Keratinocyte (primary cell): ENCODE measurements at regions not wholly inside any gene's neighbourhood (a gene's known extent, or its start where the extent isn't known, plus 50 kb on each side); places are given as distances from the start of the nearest gene placed in this dataset.

Experiments
- DNase-seq: peaks from one replicate; pipeline ENCODE4 v3.0.0-alpha.2; 2011; ENCODE audit warnings: low read depth, missing footprints, low spot score
- FAIRE-seq: peaks from 2 replicates; lab custom pipeline; 2011; peaks lifted over from hg19 to GRCh38; lab: Jason Lieb, UNC
- H2AFZ ChIP-seq: 2 replicates; pipeline ENCODE4 v1.6.0; 2012; ENCODE audit warnings: low read length, control low read depth, inconsistent platforms; ENCODE audit not compliant: control insufficient read depth
- H3K27ac ChIP-seq: 2 replicates; pipeline ENCODE4 v1.5.1; 2011; ENCODE audit warnings: low read length; ENCODE audit not compliant: control insufficient read depth, insufficient read depth
- H3K27me3 ChIP-seq: 3 replicates; pipeline ENCODE4 v1.6.0; 2011; ENCODE audit warnings: low read length; ENCODE audit not compliant: control insufficient read depth, insufficient read depth; ENCODE audit errors: extremely low read depth
- H3K36me3 ChIP-seq, 2 experiments: 2 replicates in 1 of 2; 3 replicates in 1 of 2; pipeline ENCODE4 v1.5.1; 2011; ENCODE audit warnings: low read length in 2 of 2, mild to moderate bottlenecking in 1 of 2; ENCODE audit not compliant: control insufficient read depth in 2 of 2, insufficient read depth in 2 of 2; ENCODE audit errors: extremely low read depth in 1 of 2
- H3K4me1 ChIP-seq: 3 replicates; pipeline ENCODE4 v1.5.1; 2011; ENCODE audit warnings: low read length; ENCODE audit not compliant: control insufficient read depth, insufficient read depth; ENCODE audit errors: extremely low read depth
- H3K4me2 ChIP-seq: 3 replicates; pipeline ENCODE4 v1.6.0; 2011; ENCODE audit warnings: low read depth, low read length; ENCODE audit not compliant: control insufficient read depth, insufficient read depth; ENCODE audit errors: extremely low read depth
- H3K4me3 ChIP-seq, 3 experiments: fragments of 200-600 bp in 1 of 3; sonication (generic) in 1 of 3; 2 replicates in 2 of 3; 3 replicates in 1 of 3; pipeline ENCODE4 v1.5.1; 2011 to 2016; ENCODE audit warnings: low read length in 3 of 3, mild to moderate bottlenecking in 3 of 3, control low read depth in 2 of 3, inconsistent platforms in 1 of 3, low read depth in 1 of 3, mixed read lengths in 1 of 3, mixed run types in 1 of 3, moderate library complexity in 1 of 3; ENCODE audit not compliant: control insufficient read depth in 2 of 3, insufficient read depth in 2 of 3; ENCODE audit errors: extremely low read depth in 1 of 3
- H3K79me2 ChIP-seq: 2 replicates; pipeline ENCODE4 v1.6.0; 2012; ENCODE audit warnings: low read length; ENCODE audit not compliant: control insufficient read depth, insufficient read depth
- H3K9ac ChIP-seq: 3 replicates; pipeline ENCODE4 v1.6.0; 2011; ENCODE audit warnings: low read length; ENCODE audit not compliant: control insufficient read depth, insufficient read depth; ENCODE audit errors: extremely low read depth
- H3K9me1 ChIP-seq: 3 replicates; pipeline ENCODE4 v1.6.0; 2011; ENCODE audit warnings: low read length; ENCODE audit not compliant: control insufficient read depth, insufficient read depth; ENCODE audit errors: extremely low read depth
- H3K9me3 ChIP-seq: 2 replicates; pipeline ENCODE4 v1.5.1; 2012; ENCODE audit warnings: low read depth, low read length; ENCODE audit not compliant: control insufficient read depth
- H4K20me1 ChIP-seq: 3 replicates; pipeline ENCODE4 v1.6.0; 2011; ENCODE audit warnings: low read length; ENCODE audit not compliant: control insufficient read depth, insufficient read depth; ENCODE audit errors: extremely low read depth
- EZH2 ChIP-seq: IDR thresholded peaks from one replicate; pipeline ENCODE4 v1.6.1; 2012; ENCODE audit warnings: inconsistent platforms, mild to moderate bottlenecking, low read length, moderate library complexity
- dilution Hi-C: fragments of 300-500 bp; cut with MboI; formaldehyde crosslinking; loops from one replicate; pipeline ENCODE4 v1.7.0; 2020; ENCODE audit warnings: low sequenced_read_pairs; ENCODE audit not compliant: extremely low pct_ligation_motif_present
- TF ChIP-seq, protein P1 (sequence below), 3 experiments: IDR thresholded peaks in 1 of 3; conservative IDR thresholded peaks in 1 of 3; optimal IDR thresholded peaks in 1 of 3; 2 replicates in 2 of 3; 3 replicates in 1 of 3; pipeline versions ENCODE3 to v1.5.1; 2011; ENCODE audit warnings: low read length in 3 of 3, mild to moderate bottlenecking in 3 of 3, moderate library complexity in 2 of 3, control low read depth in 1 of 3, inconsistent platforms in 1 of 3; ENCODE audit not compliant: insufficient read depth in 2 of 3; ENCODE audit errors: extremely low read depth in 1 of 3

DNA sequence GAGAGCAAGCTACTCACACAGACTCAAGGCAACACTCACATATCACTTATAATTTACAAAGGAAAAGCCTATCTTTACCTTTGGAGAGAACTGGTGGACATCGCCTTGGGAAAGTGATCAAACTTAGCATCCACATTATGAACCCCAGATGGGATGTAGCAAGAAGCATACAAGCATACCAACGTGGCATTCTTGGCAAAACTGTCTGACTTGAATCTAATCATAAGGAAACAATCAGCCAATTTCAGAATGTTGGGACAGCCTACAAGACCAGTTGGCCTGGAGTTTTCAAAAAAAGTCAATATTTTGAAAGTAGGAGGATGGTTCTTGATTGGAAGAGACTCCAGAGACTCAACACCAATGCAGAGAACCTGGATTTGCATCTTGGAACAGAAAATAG is 79.1 kb upstream of the PMAIP1 start:
- Histone ChIP-seq H3K9ac (no peak overlapping the region), H3K79me2 (no peaks in the 10 kb centered on the region), H3K4me2 (no peak overlapping the region), H3K4me1 (no peaks in the 10 kb centered on the region), H3K27me3 (no peaks in the 10 kb centered on the region), H3K36me3 (no peaks in the 10 kb centered on the region), H4K20me1 (no peaks in the 10 kb centered on the region), H3K27ac (no peak overlapping the region), H3K4me3 (no peak overlapping the region), H3K9me3 (no peaks in the 10 kb centered on the region), H3K9me1 (no peaks in the 10 kb centered on the region), H2AFZ (no peak overlapping the region)
- FAIRE-seq (no peak), DNase-seq (no peak)
- TF ChIP-seq EZH2, result no peak
- TF ChIP-seq, protein P1, sequence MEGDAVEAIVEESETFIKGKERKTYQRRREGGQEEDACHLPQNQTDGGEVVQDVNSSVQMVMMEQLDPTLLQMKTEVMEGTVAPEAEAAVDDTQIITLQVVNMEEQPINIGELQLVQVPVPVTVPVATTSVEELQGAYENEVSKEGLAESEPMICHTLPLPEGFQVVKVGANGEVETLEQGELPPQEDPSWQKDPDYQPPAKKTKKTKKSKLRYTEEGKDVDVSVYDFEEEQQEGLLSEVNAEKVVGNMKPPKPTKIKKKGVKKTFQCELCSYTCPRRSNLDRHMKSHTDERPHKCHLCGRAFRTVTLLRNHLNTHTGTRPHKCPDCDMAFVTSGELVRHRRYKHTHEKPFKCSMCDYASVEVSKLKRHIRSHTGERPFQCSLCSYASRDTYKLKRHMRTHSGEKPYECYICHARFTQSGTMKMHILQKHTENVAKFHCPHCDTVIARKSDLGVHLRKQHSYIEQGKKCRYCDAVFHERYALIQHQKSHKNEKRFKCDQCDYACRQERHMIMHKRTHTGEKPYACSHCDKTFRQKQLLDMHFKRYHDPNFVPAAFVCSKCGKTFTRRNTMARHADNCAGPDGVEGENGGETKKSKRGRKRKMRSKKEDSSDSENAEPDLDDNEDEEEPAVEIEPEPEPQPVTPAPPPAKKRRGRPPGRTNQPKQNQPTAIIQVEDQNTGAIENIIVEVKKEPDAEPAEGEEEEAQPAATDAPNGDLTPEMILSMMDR (optimal IDR thresholded peaks at IDR 0.05 in 1 of 3, IDR thresholded peaks at IDR 0.05 in 1 of 3, conservative IDR thresholded peaks at IDR 0.05 in 1 of 3; ENCODE audit: extremely low read depth in 1 of 3, insufficient read depth in 2 of 3, low read length in 3 of 3), result no peak
- dilution Hi-C loops, result no loop called here

DNA sequence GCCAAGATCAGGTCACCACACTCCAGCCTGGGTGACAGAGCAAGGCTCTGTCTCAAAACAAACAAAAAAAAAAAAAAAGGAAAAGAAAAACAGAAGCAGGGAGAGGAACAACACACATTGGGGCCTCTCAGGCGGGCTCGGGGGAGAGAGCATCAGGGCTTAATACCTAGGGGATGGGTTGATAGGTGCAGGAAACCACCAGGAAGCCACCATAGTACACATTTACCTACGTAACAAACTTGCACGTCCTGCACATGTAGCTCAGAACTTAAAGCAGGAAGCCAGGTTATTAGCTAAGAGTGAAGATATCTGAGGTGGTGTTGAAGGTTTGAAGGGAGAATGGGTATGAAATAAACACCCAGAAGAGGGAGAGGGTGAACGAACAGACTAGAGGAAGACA is 81.0 kb upstream of the PMAIP1 start:
- no peak overlapping the region for H3K9ac ChIP-seq
- dilution Hi-C loops, result no loop called here
- TF ChIP-seq, protein P1 (optimal IDR thresholded peaks at IDR 0.05 in 1 of 3, IDR thresholded peaks at IDR 0.05 in 1 of 3, conservative IDR thresholded peaks at IDR 0.05 in 1 of 3; ENCODE audit: extremely low read depth in 1 of 3, insufficient read depth in 2 of 3, low read length in 3 of 3), result no peak
- no peak for TF ChIP-seq EZH2

More for the DNA sequence above, 81.0 kb upstream of the PMAIP1 start:
- Histone ChIP-seq H3K79me2 (no peaks in the 10 kb centered on the region), H3K4me3 (no peak overlapping the region), H3K27me3 (no peaks in the 10 kb centered on the region), H4K20me1 (no peaks in the 10 kb centered on the region), H3K9me1 (no peaks in the 10 kb centered on the region), H3K4me2 (no peak overlapping the region), H3K4me1 (no peaks in the 10 kb centered on the region), H3K36me3 (no peaks in the 10 kb centered on the region), H2AFZ (no peak overlapping the region), H3K27ac (no peak overlapping the region), H3K9me3 (no peaks in the 10 kb centered on the region)
- no peak for FAIRE-seq
- DNase-seq, result no peak
